K562 (cell line): ENCODE measurements at regions not wholly inside any gene's neighbourhood (a gene's known extent, or its start where the extent isn't known, plus 50 kb on each side); places are given as distances from the start of the nearest gene placed in this dataset.

ENCODE experiments used
- ATAC-seq: fragments of 200-7000 bp; cut with Tn5 transposase; 3 replicates; pipeline ENCODE4 v1.9.1; 2020; ENCODE audit warnings: moderate library complexity
- BruUV-seq: library from RNA; stranded (reverse); fragments of 400-500 nt; replicated peaks from 2 replicates; lab custom pipeline; 2021; lab: Mats Ljungman, UMichigan
- CTCF ChIA-PET: fragments of 300-600 bp; formaldehyde crosslinking; extraction: SDS; loops from one replicate; lab custom pipeline; 2021; ENCODE audit warnings: low intra/inter-chr PET ratio; lab: Yijun Ruan, JAX
- POLR2A ChIA-PET: fragments of 300-600, 350-650 bp; sonication (Branson Sonifier 250); formaldehyde crosslinking; extraction: SDS; loops from one replicate; lab custom pipeline; 2021; ENCODE audit warnings: antibody characterized with exemption, inconsistent platforms; lab: Yijun Ruan, JAX
- DNase-seq, 4 experiments: peaks; one replicate each; pipeline versions ENCODE4 v3.0.0 to v3.0.0-alpha.2; 2011 to 2018; ENCODE audit warnings: low spot score in 3 of 4, mixed read lengths in 3 of 4; ENCODE audit errors: extremely low read depth in 1 of 4
- FAIRE-seq: peaks from 2 replicates; lab custom pipeline; 2011; peaks lifted over from hg19 to GRCh38; lab: Jason Lieb, UNC
- H2AFZ ChIP-seq: 2 replicates; pipeline ENCODE4 v1.6.0; 2011; ENCODE audit warnings: low read depth, low read length, control low read depth, inconsistent platforms
- H3K27ac ChIP-seq: fragments of 200-600 bp; 3 replicates; pipeline ENCODE4 v1.8.0; 2011; ENCODE audit warnings: low read depth, mild to moderate bottlenecking, control low read depth, inconsistent platforms, low read length, moderate library complexity, mixed read lengths; ENCODE audit errors: extremely low read depth
- H3K27me3 ChIP-seq, 2 experiments: fragments of 300-600 bp in 1 of 2; 2 replicates in 1 of 2; 3 replicates in 1 of 2; pipeline versions ENCODE4 v1.6.0 to v1.8.0; 2011; ENCODE audit warnings: inconsistent platforms in 2 of 2, low read length in 2 of 2, mild to moderate bottlenecking in 1 of 2, mixed read lengths in 1 of 2, moderate library complexity in 1 of 2; ENCODE audit not compliant: control insufficient read depth in 2 of 2, insufficient read depth in 2 of 2
- H3K36me3 ChIP-seq: fragments of 300-600 bp; 3 replicates; pipeline ENCODE4 v1.8.0; 2011; ENCODE audit warnings: mild to moderate bottlenecking, low read length, inconsistent platforms; ENCODE audit not compliant: control insufficient read depth, insufficient read depth
- H3K4me1 ChIP-seq, 2 experiments: fragments of 200-600 bp in 1 of 2; replicated peaks in 1 of 2; 2 replicates in 1 of 2; 3 replicates in 1 of 2; pipeline versions ENCODE4 v1.5.1 to v1.8.0; 2011; ENCODE audit warnings: inconsistent platforms in 2 of 2, low read length in 2 of 2, mild to moderate bottlenecking in 1 of 2, mixed read lengths in 1 of 2, moderate library complexity in 1 of 2; ENCODE audit not compliant: control insufficient read depth in 2 of 2, insufficient read depth in 2 of 2
- H3K4me2 ChIP-seq: 2 replicates; pipeline ENCODE4 v1.6.1; 2011; ENCODE audit warnings: low read length, control low read depth, inconsistent platforms, mixed read lengths; ENCODE audit not compliant: insufficient read depth
- H3K4me3 ChIP-seq: fragments of 200-600 bp; sonication (generic), shearing (Covaris generic); 2 replicates; pipeline ENCODE4 v1.5.1; 2016; ENCODE audit warnings: control low read depth, inconsistent platforms
- H3K79me2 ChIP-seq: fragments of 200-600 bp; 3 replicates; pipeline ENCODE4 v1.8.0; 2011; ENCODE audit warnings: low read length, inconsistent platforms; ENCODE audit not compliant: control insufficient read depth, insufficient read depth
- H3K9ac ChIP-seq, 2 experiments: 2 replicates each; pipeline versions ENCODE4 v1.6.0 to v1.6.1; 2011; ENCODE audit warnings: low read depth in 2 of 2, low read length in 2 of 2, control low read depth in 1 of 2, inconsistent platforms in 1 of 2, mild to moderate bottlenecking in 1 of 2, mixed read lengths in 1 of 2; ENCODE audit not compliant: insufficient read depth in 1 of 2
- H3K9me1 ChIP-seq: one replicate; pipeline ENCODE4 v1.6.0; 2011; ENCODE audit warnings: inconsistent platforms, mild to moderate bottlenecking, low read length, moderate library complexity; ENCODE audit not compliant: control insufficient read depth, insufficient read depth
- H3K9me3 ChIP-seq: replicated peaks from 2 replicates; pipeline ENCODE4 v1.5.1; 2011; ENCODE audit warnings: low read depth, low read length, inconsistent platforms; ENCODE audit not compliant: control insufficient read depth, insufficient read depth
- H4K20me1 ChIP-seq: replicated peaks from 2 replicates; pipeline ENCODE4 v1.6.1; 2011; ENCODE audit warnings: low read length, inconsistent platforms, mixed read lengths; ENCODE audit not compliant: control insufficient read depth, insufficient read depth
- AFF4 ChIP-seq: sonication (generic); formaldehyde crosslinking; IDR thresholded peaks from 2 replicates; pipeline ENCODE4 v1.8.0; 2023; ENCODE audit warnings: mild to moderate bottlenecking, missing genetic modification reagents
- CTCFL ChIP-seq: IDR thresholded peaks from 2 replicates; pipeline ENCODE4 v1.6.1; 2011; ENCODE audit warnings: borderline replicate concordance, low read depth, mild to moderate bottlenecking, moderate library complexity, low read length; ENCODE audit not compliant: insufficient read depth, poor library complexity, severe bottlenecking
- ELK1 ChIP-seq: sonication (generic); formaldehyde crosslinking; IDR thresholded peaks from 2 replicates; pipeline ENCODE4 v1.8.1; 2022; ENCODE audit warnings: missing genetic modification reagents
- HNRNPH1 ChIP-seq: fragments of 200-400 bp; formaldehyde crosslinking; optimal IDR thresholded peaks from 2 replicates; pipeline ENCODE3; 2017; ENCODE audit warnings: low read depth, mild to moderate bottlenecking, low read length, moderate library complexity
- KAT7 ChIP-seq: sonication (generic); formaldehyde crosslinking; IDR thresholded peaks from 2 replicates; pipeline ENCODE4 v1.8.0; 2022; ENCODE audit warnings: missing genetic modification reagents, mild to moderate bottlenecking, borderline replicate concordance
- MITF ChIP-seq: IDR thresholded peaks from 2 replicates; pipeline ENCODE4 v1.6.1; 2014; ENCODE audit warnings: antibody characterized with exemption
- NBN ChIP-seq: fragments of 450-650 bp; IDR thresholded peaks from 2 replicates; pipeline ENCODE4 v1.6.1; 2016; ENCODE audit warnings: low read depth, mild to moderate bottlenecking
- PRMT5 ChIP-seq: sonication (generic); formaldehyde crosslinking; IDR thresholded peaks from 2 replicates; pipeline ENCODE4 v1.5.0; 2020; ENCODE audit warnings: missing genetic modification reagents
- TAF7 ChIP-seq: fragments of 450-650 bp; IDR thresholded peaks from 2 replicates; pipeline ENCODE4 v1.6.1; 2016; ENCODE audit warnings: missing genetic modification characterization, missing compliant biosample characterization
- ZNF253 ChIP-seq: fragments of 250-450 bp; sonication (Bioruptor Pico); conservative IDR thresholded peaks from 2 replicates; pipeline ENCODE4 v1.6.1; 2021; ENCODE audit warnings: mild to moderate bottlenecking
- whole genome bisulfite sequencing: fragments of 100-300 bp; shearing (Covaris generic); methylation state at CpG from one replicate; pipeline ENCODE4 v1.1.6; 2016; ENCODE audit warnings: low coverage, mixed read lengths; ENCODE audit not compliant: insufficient coverage; ENCODE audit errors: missing lambda C conversion rate; 5-methylcytosine and 5-hydroxymethylcytosine counted together
- in situ Hi-C: fragments of 300-500 bp; cut with MboI; formaldehyde crosslinking; loops from 4 replicates; pipeline ENCODE4 v1.15.0; 2018; ENCODE audit warnings: inconsistent platforms, mixed read lengths
- intact Hi-C: fragments of 100-400 bp; cut with micrococcal nuclease; formaldehyde crosslinking; loops from 2 replicates; pipeline ENCODE4 v1.14.2; 2022

GRCh38 chr6:15974817-15975216 lies 154.1 kb upstream of the MYLIP start:
- Histone ChIP-seq H4K20me1 (no peaks in the 10 kb centered on the region), H3K9ac (no peak overlapping the region), H3K9me3 (no peaks in the 10 kb centered on the region), H3K4me2 (no peak overlapping the region), H3K36me3 (no peaks in the 10 kb centered on the region), H3K27me3 (no peaks in the 10 kb centered on the region), H3K4me3 (no peak overlapping the region), H2AFZ (no peak overlapping the region), H3K79me2 (no peaks in the 10 kb centered on the region), H3K9me1 (no peaks in the 10 kb centered on the region), H3K27ac (no peak overlapping the region), H3K4me1 (peaks cover 0 to 19% of the 10 kb centered on the region in 2 experiments; a peak in 4 of 5 replicates)
- ChIA-PET POLR2A (interaction anchor here (0.7 to 1.1 kb wide), 4 partner anchors 8 to 155 kb away, joined by 3 read pairs; no protein-coding TSS in a partner anchor), CTCF (no interaction called here)
- ATAC-seq (no peak), FAIRE-seq (no peak), DNase-seq (no peak)
- in situ Hi-C loops (no loop called here), intact Hi-C loops (no loop called here)
- 61% methylated on average over 2 of the region's 2 CpGs for WGBS
- no TSS peak for BruUV-seq
- TF ChIP-seq MITF (no peak), KAT7 (CRISPR knock-in tag) (no peak), ZNF253 (CRISPR knock-in tag) (no peak), HNRNPH1 (no peak), TAF7 (tag) (no peak), PRMT5 (no peak), CTCFL (no peak), ELK1 (no peak), NBN (no peak), AFF4 (CRISPR knock-in tag) (no peak)
